ENCODE measurements at regions not wholly inside any gene's neighbourhood (a gene's known extent, or its start where the extent isn't known, plus 50 kb on each side); places are given as distances from the start of the nearest gene placed in this dataset.

GRCh38 chr14:28599605-28600004, 167.0 kb upstream of the FOXG1 start:
- H3K4me2 ChIP-seq (ENCODE audit: insufficient read depth, low read length), result no peak overlapping the region
- H4K20me1 ChIP-seq (ENCODE audit: insufficient read depth, low read length), result no peaks in the 10 kb centered on the region
- DNase-seq (ENCODE audit: insufficient read length, low spot score, missing footprints), result no peak
- H3K4me3 ChIP-seq (ENCODE audit: insufficient read depth, low read length), result no peak overlapping the region
- H3K79me2 ChIP-seq (ENCODE audit: insufficient read depth, low read length), result no peaks in the 10 kb centered on the region
- TF ChIP-seq CTCF (IDR thresholded peaks at IDR 0.05; ENCODE audit: extremely low read depth, low read depth, low read length), result no peak
- H3K9me3 ChIP-seq (ENCODE audit: low read depth, low read length), result no peaks in the 10 kb centered on the region
- no peaks in the 10 kb centered on the region for H3K36me3 ChIP-seq (ENCODE audit: insufficient read depth, low read length)
- no peak overlapping the region for H2AFZ ChIP-seq (ENCODE audit: low read length)
- H3K4me1 ChIP-seq (ENCODE audit: insufficient read depth, low read length), result no peaks in the 10 kb centered on the region
- no peak overlapping the region for H3K27ac ChIP-seq (ENCODE audit: low read depth, low read length)
- H3K27me3 ChIP-seq (ENCODE audit: insufficient read depth, low read length), result no peaks in the 10 kb centered on the region

- Histone ChIP-seq H2AFZ (ENCODE audit: low read length) (no peak overlapping the region), H3K79me2 (ENCODE audit: insufficient read depth, low read length) (no peaks in the 10 kb centered on the region), H3K4me3 (ENCODE audit: insufficient read depth, low read length) (no peak overlapping the region), H4K20me1 (ENCODE audit: insufficient read depth, low read length) (no peaks in the 10 kb centered on the region), H3K27me3 (ENCODE audit: insufficient read depth, low read length) (no peaks in the 10 kb centered on the region), H3K4me2 (ENCODE audit: insufficient read depth, low read length) (no peak overlapping the region), H3K36me3 (ENCODE audit: insufficient read depth, low read length) (no peaks in the 10 kb centered on the region), H3K9me3 (ENCODE audit: low read depth, low read length) (no peaks in the 10 kb centered on the region), H3K27ac (ENCODE audit: low read depth, low read length) (no peak overlapping the region), H3K4me1 (ENCODE audit: insufficient read depth, low read length) (no peaks in the 10 kb centered on the region)
- no peak for DNase-seq (ENCODE audit: insufficient read length, low spot score, missing footprints)
- TF ChIP-seq CTCF (IDR thresholded peaks at IDR 0.05; ENCODE audit: extremely low read depth, low read depth, low read length), result no peak
Measured at GRCh38 chr14:28603606-28604005, 163.0 kb upstream of the FOXG1 start.

- no peaks in the 10 kb centered on the region for H3K36me3 ChIP-seq (ENCODE audit: insufficient read depth, low read length)
- no peak for TF ChIP-seq CTCF (IDR thresholded peaks at IDR 0.05; ENCODE audit: extremely low read depth, low read depth, low read length)
- H3K4me1 ChIP-seq (ENCODE audit: insufficient read depth, low read length), result no peaks in the 10 kb centered on the region
- no peaks in the 10 kb centered on the region for H4K20me1 ChIP-seq (ENCODE audit: insufficient read depth, low read length)
- H2AFZ ChIP-seq (ENCODE audit: low read length), result no peak overlapping the region
- no peaks in the 10 kb centered on the region for H3K79me2 ChIP-seq (ENCODE audit: insufficient read depth, low read length)
- no peaks in the 10 kb centered on the region for H3K27me3 ChIP-seq (ENCODE audit: insufficient read depth, low read length)
- H3K9me3 ChIP-seq (ENCODE audit: low read depth, low read length), result no peaks in the 10 kb centered on the region
- H3K4me3 ChIP-seq (ENCODE audit: insufficient read depth, low read length), result no peak overlapping the region
- no peak for DNase-seq (ENCODE audit: insufficient read length, low spot score, missing footprints)
- no peak overlapping the region for H3K27ac ChIP-seq (ENCODE audit: low read depth, low read length)
- no peak overlapping the region for H3K4me2 ChIP-seq (ENCODE audit: insufficient read depth, low read length)
Measured at GRCh38 chr14:28607661-28608060, 158.9 kb upstream of the FOXG1 start.

- H3K4me3 ChIP-seq (ENCODE audit: insufficient read depth, low read length), result no peak overlapping the region
- H3K9me3 ChIP-seq (ENCODE audit: low read depth, low read length), result peaks cover under 1% of the 10 kb centered on the region
- no peaks in the 10 kb centered on the region for H3K4me1 ChIP-seq (ENCODE audit: insufficient read depth, low read length)
- no peaks in the 10 kb centered on the region for H3K36me3 ChIP-seq (ENCODE audit: insufficient read depth, low read length)
- H3K4me2 ChIP-seq (ENCODE audit: insufficient read depth, low read length), result no peak overlapping the region
- no peak overlapping the region for H2AFZ ChIP-seq (ENCODE audit: low read length)
- TF ChIP-seq CTCF (IDR thresholded peaks at IDR 0.05; ENCODE audit: extremely low read depth, low read depth, low read length), result no peak
- no peak overlapping the region for H3K27ac ChIP-seq (ENCODE audit: low read depth, low read length)
- H4K20me1 ChIP-seq (ENCODE audit: insufficient read depth, low read length), result no peaks in the 10 kb centered on the region
- no peak for DNase-seq (ENCODE audit: insufficient read length, low spot score, missing footprints)
- H3K79me2 ChIP-seq (ENCODE audit: insufficient read depth, low read length), result no peaks in the 10 kb centered on the region
- no peaks in the 10 kb centered on the region for H3K27me3 ChIP-seq (ENCODE audit: insufficient read depth, low read length)
Measured at GRCh38 chr14:28608443-28608842, 158.1 kb upstream of the FOXG1 start.
